H7 (cell line): ENCODE measurements at regions not wholly inside any gene's neighbourhood (a gene's known extent, or its start where the extent isn't known, plus 50 kb on each side); places are given as distances from the start of the nearest gene placed in this dataset.

ENCODE experiments used
- DNase-seq: peaks from one replicate; pipeline ENCODE4 v3.0.0; 2012
- H3K27me3 ChIP-seq: 2 replicates; pipeline ENCODE4 v1.6.0; 2011; ENCODE audit warnings: mild to moderate bottlenecking, low read length; ENCODE audit not compliant: control insufficient read depth, insufficient read depth
- H3K36me3 ChIP-seq: replicated peaks from 2 replicates; pipeline ENCODE4 v1.5.1; 2011; ENCODE audit warnings: low read length; ENCODE audit not compliant: control insufficient read depth, insufficient read depth
- H3K4me3 ChIP-seq: 2 replicates; pipeline ENCODE4 v1.5.1; 2011; ENCODE audit warnings: low read depth, mild to moderate bottlenecking, control low read depth, low read length, moderate library complexity; ENCODE audit not compliant: insufficient read depth

GRCh38 chr1:101164776-101165175, 72.0 kb upstream of the S1PR1 start:
- Histone ChIP-seq H3K4me3 (no peak overlapping the region), H3K27me3 (no peaks in the 10 kb centered on the region), H3K36me3 (no peaks in the 10 kb centered on the region)
- DNase-seq = no peak

DNA sequence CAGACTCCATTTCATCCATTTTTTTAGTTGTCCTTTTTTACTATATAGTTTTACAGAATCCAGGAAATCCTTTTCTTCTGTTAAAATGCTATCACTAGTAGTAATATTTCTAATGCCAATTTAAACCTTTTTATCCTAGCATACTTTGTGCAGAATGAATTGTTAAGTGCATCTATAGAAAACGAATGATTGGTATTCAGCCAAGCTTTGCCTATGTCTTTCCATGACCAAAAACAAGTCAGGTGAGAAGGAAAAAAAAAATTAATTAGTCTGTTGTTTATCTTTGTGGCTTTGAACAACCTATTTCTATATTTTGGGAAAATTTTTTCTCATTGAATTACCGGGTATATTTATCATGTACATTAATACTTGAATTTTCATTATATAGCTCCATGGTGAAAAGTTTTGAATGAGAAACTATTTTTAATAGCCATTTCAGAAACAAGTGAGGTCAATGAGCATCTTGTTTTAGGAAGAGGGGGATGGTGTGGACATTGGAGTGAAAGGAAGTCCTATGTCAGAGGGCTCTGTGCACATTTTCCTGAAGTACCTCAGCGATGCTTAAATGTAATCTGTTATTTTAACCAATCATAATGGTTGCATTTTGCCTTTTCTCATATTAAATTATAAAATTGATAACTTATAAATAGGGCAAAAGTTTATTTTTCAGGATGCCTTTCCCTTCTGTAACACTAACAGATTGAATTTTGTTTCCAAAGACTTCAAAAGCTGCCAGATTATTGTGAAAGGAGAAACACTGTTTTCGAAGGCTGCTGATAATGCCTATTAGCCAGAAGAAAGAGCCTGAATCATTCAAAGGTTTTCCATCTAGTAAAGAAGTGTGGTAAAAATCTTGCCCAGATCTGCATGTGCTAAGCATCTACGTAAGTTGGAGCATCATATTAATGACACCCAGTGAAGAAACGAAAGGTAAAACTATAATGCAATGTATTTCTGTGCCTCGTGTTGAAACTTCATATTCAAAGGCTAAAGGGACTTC, 73.8 kb upstream of the S1PR1 start:
- no peak overlapping the region for H3K4me3 ChIP-seq
- H3K36me3 ChIP-seq = no peaks in the 10 kb centered on the region
- no peaks in the 10 kb centered on the region for H3K27me3 ChIP-seq
- DNase-seq = no peak

DNA sequence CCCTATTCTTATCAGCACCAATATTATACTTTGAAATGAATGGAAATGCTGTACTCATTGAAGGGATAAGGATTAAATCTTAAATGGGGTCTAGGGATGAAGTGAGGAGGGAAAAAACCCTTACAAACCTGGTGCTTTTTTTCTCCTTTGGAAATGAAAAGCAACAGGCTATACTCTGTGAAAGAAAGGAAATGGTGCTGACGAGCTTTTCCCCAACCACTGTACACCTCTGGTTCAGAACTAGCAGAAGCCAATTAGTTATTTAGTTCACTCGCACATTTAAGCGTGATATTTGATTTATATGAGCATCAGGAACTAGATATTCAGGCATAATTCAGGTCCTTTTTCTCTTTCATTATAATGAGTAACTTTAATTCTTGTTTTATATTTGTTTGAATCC, 74.5 kb upstream of the S1PR1 start:
- Histone ChIP-seq H3K36me3 (no peaks in the 10 kb centered on the region), H3K4me3 (no peak overlapping the region), H3K27me3 (no peaks in the 10 kb centered on the region)
- no peak for DNase-seq

DNA sequence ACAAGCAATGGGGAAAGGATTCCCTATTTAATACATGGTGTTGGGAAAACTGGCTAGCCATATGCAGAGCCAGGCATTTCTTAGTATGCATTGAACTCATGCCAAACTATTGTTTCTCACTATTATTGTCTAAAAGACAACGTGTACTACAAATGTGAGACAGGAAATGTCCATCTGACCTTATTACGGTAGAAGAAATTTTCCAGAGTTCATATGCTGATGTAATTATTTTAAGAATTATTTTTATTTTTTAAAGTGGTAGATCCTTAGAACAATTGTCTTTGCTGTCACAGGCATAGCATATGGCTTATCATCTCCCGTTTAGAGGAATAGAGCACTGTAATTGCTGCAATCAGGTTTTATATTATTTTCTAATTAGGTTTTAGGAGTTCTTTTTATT, 75.2 kb upstream of the S1PR1 start:
- H3K36me3 ChIP-seq = no peaks in the 10 kb centered on the region
- H3K27me3 ChIP-seq = no peaks in the 10 kb centered on the region
- no peak for DNase-seq

GRCh38 chr1:101158424-101158823, 78.4 kb upstream of the S1PR1 start:
- DNase-seq = no peak
- H3K4me3 ChIP-seq = no peak overlapping the region
- H3K27me3 ChIP-seq = no peaks in the 10 kb centered on the region
- H3K36me3 ChIP-seq = no peaks in the 10 kb centered on the region

More for the DNA sequence above, 75.2 kb upstream of the S1PR1 start:
- H3K4me3 ChIP-seq = no peak overlapping the region

- DNase-seq = no peak
Observed at GRCh38 chr1:101154547-101154946, 82.3 kb upstream of the S1PR1 start.

GRCh38 chr1:101153692-101154091, 83.1 kb upstream of the S1PR1 start:
- Histone ChIP-seq H3K36me3 (no peaks in the 10 kb centered on the region), H3K4me3 (no peak overlapping the region), H3K27me3 (no peaks in the 10 kb centered on the region)
- DNase-seq = no peak

More at GRCh38 chr1:101154547-101154946, 82.3 kb upstream of the S1PR1 start:
- no peaks in the 10 kb centered on the region for H3K27me3 ChIP-seq
- no peak overlapping the region for H3K4me3 ChIP-seq
- H3K36me3 ChIP-seq = no peaks in the 10 kb centered on the region

DNA sequence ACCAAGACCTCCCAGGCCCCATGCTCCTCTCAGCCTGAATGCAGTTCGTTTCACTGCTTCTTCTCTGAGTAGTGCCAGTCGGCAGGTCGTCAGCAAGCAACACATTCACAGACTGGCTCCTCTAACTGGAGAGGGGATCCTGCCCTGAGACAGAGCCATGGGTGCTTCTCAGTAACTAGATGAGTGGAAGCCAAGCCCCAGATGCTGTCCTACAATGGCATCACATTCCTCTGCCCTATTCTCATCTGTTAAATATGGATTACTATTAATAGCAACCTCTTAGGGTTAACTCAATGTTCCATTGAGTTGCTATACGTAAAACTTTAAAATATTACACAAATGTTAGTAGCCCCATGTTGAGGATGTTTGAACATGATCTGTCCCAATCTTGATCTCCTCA, 84.2 kb upstream of the S1PR1 start:
- no peak for DNase-seq
- no peaks in the 10 kb centered on the region for H3K36me3 ChIP-seq
- no peak overlapping the region for H3K4me3 ChIP-seq
- H3K27me3 ChIP-seq = no peaks in the 10 kb centered on the region

DNA sequence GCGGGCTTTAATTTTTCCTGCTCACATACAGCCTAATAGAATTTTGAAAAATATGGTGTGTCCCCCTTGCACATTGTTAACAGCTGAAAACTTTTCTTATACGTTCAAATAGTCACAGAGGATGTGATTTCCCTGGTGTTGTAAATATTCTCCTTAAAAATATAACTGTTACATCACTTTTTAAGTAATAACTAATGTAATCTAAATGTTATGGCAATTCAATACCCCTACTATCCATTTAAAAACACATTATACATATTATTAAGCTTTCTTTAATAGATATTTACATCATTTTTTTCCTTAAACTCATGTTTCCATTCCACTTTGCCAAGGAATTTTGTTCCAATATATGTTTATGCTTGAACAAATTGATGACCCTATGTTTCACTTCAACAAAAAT, 85.5 kb upstream of the S1PR1 start:
- H3K36me3 ChIP-seq = no peaks in the 10 kb centered on the region
- DNase-seq = no peak
- H3K27me3 ChIP-seq = no peaks in the 10 kb centered on the region
- H3K4me3 ChIP-seq = no peak overlapping the region

DNA sequence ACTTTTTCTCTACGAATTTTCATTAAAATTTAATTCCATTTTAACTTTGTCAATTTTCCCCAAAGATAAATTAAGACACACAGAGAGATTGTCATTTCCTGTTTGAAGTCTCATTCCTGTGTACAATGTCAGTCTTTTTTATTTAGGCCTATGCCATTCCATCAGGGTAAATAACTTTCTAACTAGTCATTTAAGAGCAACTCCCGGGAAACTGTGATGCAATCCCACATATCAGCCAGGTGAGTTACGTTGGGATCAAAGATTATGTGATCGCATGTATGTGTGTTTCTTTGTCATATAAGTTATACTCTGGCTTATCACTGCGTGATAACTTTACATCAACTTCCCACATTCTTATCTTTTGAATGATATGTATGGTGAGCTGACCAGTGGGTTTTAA, 86.1 kb upstream of the S1PR1 start:
- no peak overlapping the region for H3K4me3 ChIP-seq
- H3K36me3 ChIP-seq = no peaks in the 10 kb centered on the region
- DNase-seq = no peak
- H3K27me3 ChIP-seq = no peaks in the 10 kb centered on the region

DNA sequence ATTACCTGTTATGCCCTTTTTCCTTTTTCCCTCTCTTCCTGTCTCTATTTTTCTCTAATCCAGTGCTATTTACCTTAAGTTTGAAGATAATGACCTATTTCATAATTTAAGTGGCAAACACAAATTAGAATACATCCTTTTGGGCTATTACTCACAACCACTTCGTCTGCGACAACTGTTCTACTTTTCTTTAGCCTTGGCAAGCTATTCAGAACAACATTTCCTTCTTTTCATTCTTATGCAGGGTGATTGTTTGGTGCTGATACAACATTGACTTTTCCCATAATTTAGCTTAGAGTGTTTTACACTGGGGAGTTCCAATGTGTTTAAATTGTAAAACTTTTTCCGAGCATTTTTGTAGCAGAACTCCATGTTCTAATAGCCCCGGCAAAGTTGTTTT, 86.6 kb upstream of the S1PR1 start:
- Histone ChIP-seq H3K27me3 (no peaks in the 10 kb centered on the region), H3K36me3 (no peaks in the 10 kb centered on the region), H3K4me3 (no peak overlapping the region)
- DNase-seq = no peak

DNA sequence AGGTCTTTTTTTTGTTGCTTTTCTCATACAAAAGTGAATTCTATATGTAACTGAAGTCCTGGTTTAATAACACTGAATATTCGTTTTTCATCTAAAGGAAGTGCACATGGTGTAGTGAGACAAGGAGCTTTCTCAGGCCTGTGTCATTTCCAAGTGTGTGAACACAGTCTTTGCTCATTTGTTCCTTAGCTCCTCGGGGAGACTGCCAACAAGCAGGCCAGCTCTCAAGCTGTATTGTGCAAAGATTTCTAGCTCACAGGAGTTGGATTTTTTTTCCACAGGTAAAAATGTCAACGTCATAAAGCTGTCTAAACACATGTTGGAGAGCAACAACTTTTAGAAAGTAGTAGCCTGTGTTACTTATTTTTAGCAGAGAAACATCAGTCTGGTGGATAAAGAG, 87.8 kb upstream of the S1PR1 start:
- no peaks in the 10 kb centered on the region for H3K27me3 ChIP-seq
- DNase-seq = no peak
- no peaks in the 10 kb centered on the region for H3K36me3 ChIP-seq
- no peak overlapping the region for H3K4me3 ChIP-seq

- no peak for DNase-seq
- no peaks in the 10 kb centered on the region for H3K36me3 ChIP-seq
- H3K4me3 ChIP-seq = no peak overlapping the region
- H3K27me3 ChIP-seq = no peaks in the 10 kb centered on the region
Observed at GRCh38 chr1:101147381-101147780, 89.4 kb upstream of the S1PR1 start.

- no peak for DNase-seq
- no peaks in the 10 kb centered on the region for H3K36me3 ChIP-seq
- no peak overlapping the region for H3K4me3 ChIP-seq
- no peaks in the 10 kb centered on the region for H3K27me3 ChIP-seq
Observed at GRCh38 chr1:101145449-101145820, 91.4 kb upstream of the S1PR1 start.

DNA sequence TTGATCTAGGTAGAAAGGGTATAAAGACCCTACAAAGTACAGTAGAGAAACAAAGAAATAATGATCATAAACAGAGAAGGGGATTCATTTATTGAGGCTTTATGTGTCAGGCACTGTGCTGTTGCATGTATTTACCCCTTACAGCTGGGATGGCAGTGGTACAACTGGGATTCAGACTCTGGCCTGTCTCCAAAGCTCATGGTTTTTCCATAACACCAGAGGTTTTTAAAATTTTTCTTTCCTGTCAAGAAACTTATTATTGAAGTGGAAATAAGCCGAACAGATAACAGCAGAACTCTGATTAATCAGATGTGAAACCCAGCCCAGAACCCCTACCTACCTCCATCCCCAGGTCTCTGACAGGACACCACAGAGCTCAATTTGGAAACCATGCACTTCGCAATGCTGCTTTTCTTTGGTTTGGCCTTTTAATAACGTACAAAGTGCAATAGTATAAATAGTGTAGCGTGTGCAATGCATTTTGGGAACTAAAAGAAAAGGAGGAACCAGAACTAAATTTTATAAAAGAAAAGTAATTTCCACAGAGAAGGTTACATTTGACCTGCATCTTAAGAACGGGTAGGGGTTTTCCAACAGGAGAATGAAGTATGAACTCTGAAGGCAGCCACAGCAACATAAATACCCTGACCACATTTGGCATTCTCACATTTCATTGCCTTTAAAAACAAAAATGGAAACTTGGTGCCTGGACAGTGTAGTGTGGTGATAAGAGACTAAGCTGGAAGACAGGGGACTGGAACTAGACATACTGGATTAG, 92.0 kb upstream of the S1PR1 start:
- Histone ChIP-seq H3K4me3 (no peak overlapping the region), H3K27me3 (no peaks in the 10 kb centered on the region), H3K36me3 (no peaks in the 10 kb centered on the region)
- no peak for DNase-seq
